ENCODE measurements at regions not wholly inside any gene's neighbourhood (a gene's known extent, or its start where the extent isn't known, plus 50 kb on each side); places are given as distances from the start of the nearest gene placed in this dataset.

DNA sequence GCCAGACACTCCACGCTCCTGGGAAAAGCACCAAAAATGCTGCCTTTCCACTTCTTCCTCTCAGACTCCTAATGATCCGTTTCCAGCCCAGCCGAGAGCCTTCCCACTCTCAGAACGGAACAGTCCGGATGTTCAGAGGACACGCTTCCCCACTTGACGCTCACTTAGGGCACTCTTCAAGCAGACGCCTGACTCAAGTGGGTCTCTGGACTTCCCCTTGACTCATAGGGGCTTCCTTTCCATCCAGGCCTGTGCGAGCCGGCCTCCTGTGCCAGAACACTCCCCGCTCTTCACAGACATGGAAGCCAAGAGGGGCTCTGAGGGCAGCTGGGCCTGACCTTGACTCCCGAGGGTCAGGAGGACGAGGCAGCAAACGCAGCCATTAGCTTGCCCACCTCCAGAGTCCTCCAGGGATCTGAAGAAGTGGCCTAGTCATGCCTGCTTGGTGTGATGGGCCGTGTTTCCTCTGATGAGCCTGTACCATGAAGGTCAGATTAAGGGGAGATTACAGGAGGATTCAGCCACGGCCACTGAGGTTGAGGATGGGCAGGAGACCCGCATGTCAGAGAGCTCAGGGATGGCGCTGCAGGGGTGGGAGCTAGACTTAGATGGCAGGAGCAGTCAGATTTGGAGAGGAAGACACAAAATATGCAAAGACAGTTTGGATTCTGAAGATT, 114.7 kb upstream of the TLE3 start:
- no peak overlapping the region for H3K27ac Mint-ChIP-seq
- no peaks in the 10 kb centered on the region for H3K36me3 Mint-ChIP-seq (ENCODE audit: low read depth)
- no peak for DNase-seq (ENCODE audit: low spot score)
- H3K4me3 Mint-ChIP-seq (ENCODE audit: low read depth): no peak overlapping the region
- intact Hi-C loops (cut with micrococcal nuclease): no loop called here
- no peaks in the 10 kb centered on the region for H3K9me3 Mint-ChIP-seq
- H3K4me1 Mint-ChIP-seq (ENCODE audit: low read depth): no peaks in the 10 kb centered on the region
- peaks cover 9% of the 10 kb centered on the region for H3K27me3 Mint-ChIP-seq (ENCODE audit: low read depth)

DNA sequence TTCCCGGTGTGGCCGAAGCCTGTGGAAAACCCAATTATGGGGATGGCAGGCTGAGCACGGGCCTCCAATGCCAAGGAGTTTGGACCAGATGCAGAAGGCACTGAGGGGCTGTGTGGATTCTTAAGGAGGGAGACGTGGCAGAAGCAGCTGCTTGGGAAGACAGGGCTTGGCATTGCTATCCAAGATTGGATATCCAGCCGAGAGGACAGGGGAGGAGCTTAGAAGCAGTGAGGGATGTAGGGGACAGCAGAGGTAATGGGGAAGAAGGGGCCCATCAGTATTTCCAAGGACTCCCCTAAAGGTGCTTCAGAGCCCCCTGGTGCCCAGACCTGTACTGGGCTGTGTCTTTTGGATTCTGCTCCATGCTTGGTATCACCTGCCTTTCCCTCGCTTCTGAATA, 112.8 kb upstream of the TLE3 start:
- no peak overlapping the region for H3K4me3 Mint-ChIP-seq (ENCODE audit: low read depth)
- H3K27ac Mint-ChIP-seq: no peak overlapping the region
- H3K27me3 Mint-ChIP-seq (ENCODE audit: low read depth): peaks cover 13% of the 10 kb centered on the region
- H3K36me3 Mint-ChIP-seq (ENCODE audit: low read depth): no peaks in the 10 kb centered on the region
- intact Hi-C loops (cut with micrococcal nuclease): no loop called here
- H3K9me3 Mint-ChIP-seq: no peaks in the 10 kb centered on the region
- no peaks in the 10 kb centered on the region for H3K4me1 Mint-ChIP-seq (ENCODE audit: low read depth)
- no peak for DNase-seq (ENCODE audit: low spot score)

DNA sequence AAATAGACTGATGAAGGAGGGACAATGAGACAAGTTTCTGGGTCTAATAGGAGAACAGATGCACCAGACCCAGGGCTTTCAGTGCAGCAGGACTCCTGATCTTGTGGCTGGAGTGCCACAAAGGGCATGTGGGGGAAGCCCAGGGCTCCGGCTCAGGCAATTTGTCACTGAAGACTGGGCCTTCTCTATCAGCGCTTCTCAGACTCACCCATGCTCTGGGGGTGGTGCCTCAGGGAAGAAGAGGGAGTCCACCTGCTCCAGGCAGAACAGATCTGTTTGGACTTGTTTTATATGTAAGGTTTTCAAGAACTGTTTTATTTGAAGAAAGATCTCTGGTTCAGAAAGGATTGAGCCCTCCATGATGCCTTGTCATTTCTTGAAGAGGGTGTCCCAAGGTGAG, 112.4 kb upstream of the TLE3 start:
- no peaks in the 10 kb centered on the region for H3K36me3 Mint-ChIP-seq (ENCODE audit: low read depth)
- no peak for DNase-seq (ENCODE audit: low spot score)
- peaks cover 13% of the 10 kb centered on the region for H3K27me3 Mint-ChIP-seq (ENCODE audit: low read depth)
- no peaks in the 10 kb centered on the region for H3K9me3 Mint-ChIP-seq
- no peak overlapping the region for H3K4me3 Mint-ChIP-seq (ENCODE audit: low read depth)
- no peak overlapping the region for H3K27ac Mint-ChIP-seq
- H3K4me1 Mint-ChIP-seq (ENCODE audit: low read depth): no peaks in the 10 kb centered on the region
- intact Hi-C loops (cut with micrococcal nuclease): no loop called here

DNA sequence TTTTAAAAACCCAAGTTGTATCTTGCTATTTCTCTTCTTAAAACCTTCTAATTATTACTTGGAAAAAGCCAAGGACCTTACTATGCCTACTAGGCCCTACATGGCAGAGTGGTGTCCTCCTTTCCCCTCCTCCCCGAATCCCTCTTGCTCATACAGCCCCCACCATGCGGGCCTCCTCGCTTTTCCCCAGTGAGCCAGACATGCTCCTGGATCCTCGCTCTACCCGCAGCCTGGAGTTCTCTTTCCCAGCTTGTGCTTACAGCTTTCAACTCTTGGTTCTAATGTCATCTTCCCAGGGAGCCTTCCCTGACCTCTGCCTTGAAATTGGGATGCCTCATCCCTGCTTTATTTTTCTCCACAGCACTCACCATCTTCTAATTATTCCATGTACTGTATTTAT, 111.8 kb upstream of the TLE3 start:
- Mint-ChIP-seq H3K27ac (no peak overlapping the region), H3K27me3 (ENCODE audit: low read depth) (peaks cover 18% of the 10 kb centered on the region), H3K4me1 (ENCODE audit: low read depth) (no peaks in the 10 kb centered on the region), H3K36me3 (ENCODE audit: low read depth) (no peaks in the 10 kb centered on the region), H3K9me3 (no peaks in the 10 kb centered on the region), H3K4me3 (ENCODE audit: low read depth) (no peak overlapping the region)
- DNase-seq (ENCODE audit: low spot score): no peak
- intact Hi-C loops (cut with micrococcal nuclease): no loop called here

- Mint-ChIP-seq H3K9me3 (no peaks in the 10 kb centered on the region), H3K36me3 (ENCODE audit: low read depth) (no peaks in the 10 kb centered on the region), H3K4me1 (ENCODE audit: low read depth) (no peaks in the 10 kb centered on the region), H3K27me3 (ENCODE audit: low read depth) (peaks cover 23% of the 10 kb centered on the region), H3K4me3 (ENCODE audit: low read depth) (no peak overlapping the region), H3K27ac (no peak overlapping the region)
- intact Hi-C loops (cut with micrococcal nuclease): no loop called here
- no peak for DNase-seq (ENCODE audit: low spot score)
Observed at GRCh38 chr15:70208332-70208731, 110.6 kb upstream of the TLE3 start.

DNA sequence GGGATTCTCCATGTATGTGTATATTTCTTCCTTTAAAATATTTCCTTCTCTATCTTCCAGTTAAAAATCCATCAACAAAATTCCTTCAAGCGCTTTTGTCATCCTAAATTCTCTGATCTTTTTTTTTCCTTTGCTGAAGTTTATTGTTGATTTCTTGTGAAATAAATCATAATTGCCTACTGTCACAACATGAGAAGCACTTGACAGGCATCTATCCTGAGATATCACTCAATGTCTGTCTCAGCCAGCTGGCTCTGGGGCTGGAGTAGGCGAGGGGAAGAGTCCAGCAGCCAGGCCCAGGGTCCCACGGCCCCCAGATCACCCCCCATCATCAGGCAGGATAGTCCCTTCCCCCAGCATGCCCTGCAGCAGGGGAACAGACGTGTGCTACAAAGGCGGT, 109.0 kb upstream of the TLE3 start:
- intact Hi-C loops (cut with micrococcal nuclease): no loop called here
- H3K4me3 Mint-ChIP-seq (ENCODE audit: low read depth): no peak overlapping the region
- H3K9me3 Mint-ChIP-seq: no peaks in the 10 kb centered on the region
- H3K4me1 Mint-ChIP-seq (ENCODE audit: low read depth): no peaks in the 10 kb centered on the region
- no peak overlapping the region for H3K27ac Mint-ChIP-seq
- DNase-seq (ENCODE audit: low spot score): no peak
- peaks cover 27% of the 10 kb centered on the region for H3K27me3 Mint-ChIP-seq (ENCODE audit: low read depth)
- H3K36me3 Mint-ChIP-seq (ENCODE audit: low read depth): no peaks in the 10 kb centered on the region

DNA sequence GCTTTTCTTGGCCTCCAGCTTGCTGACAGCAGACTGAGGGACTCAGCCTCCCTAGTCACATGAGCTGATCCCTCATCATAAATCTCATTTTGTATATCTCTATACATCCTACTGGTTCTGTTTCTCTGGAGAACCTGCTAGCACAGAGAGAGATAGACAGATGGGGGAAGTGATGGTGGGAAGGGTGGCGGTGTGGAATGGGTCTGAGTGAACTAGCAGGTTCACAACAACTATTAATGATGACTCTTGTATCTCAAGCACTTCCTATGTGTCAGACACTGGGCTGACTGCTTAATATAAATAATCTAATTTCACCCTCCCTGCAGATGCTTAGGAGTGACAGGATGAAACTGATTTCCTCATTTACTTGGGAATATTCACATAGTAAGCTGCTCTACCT, 106.9 kb upstream of the TLE3 start:
- Mint-ChIP-seq H3K27me3 (ENCODE audit: low read depth) (peaks cover 23% of the 10 kb centered on the region), H3K9me3 (no peaks in the 10 kb centered on the region), H3K4me1 (ENCODE audit: low read depth) (no peaks in the 10 kb centered on the region), H3K4me3 (ENCODE audit: low read depth) (no peak overlapping the region), H3K27ac (no peak overlapping the region), H3K36me3 (ENCODE audit: low read depth) (no peaks in the 10 kb centered on the region)
- no peak for DNase-seq (ENCODE audit: low spot score)
- intact Hi-C loops (cut with micrococcal nuclease): no loop called here

- no peak overlapping the region for H3K4me3 Mint-ChIP-seq (ENCODE audit: low read depth)
- H3K4me1 Mint-ChIP-seq (ENCODE audit: low read depth): no peaks in the 10 kb centered on the region
- intact Hi-C loops (cut with micrococcal nuclease): no loop called here
Observed at GRCh38 chr15:70203981-70204560, 106.4 kb upstream of the TLE3 start.

GRCh38 chr15:70202756-70203155, 105.0 kb upstream of the TLE3 start:
- Mint-ChIP-seq H3K27me3 (ENCODE audit: low read depth) (peaks cover 24% of the 10 kb centered on the region), H3K27ac (no peak overlapping the region), H3K4me1 (ENCODE audit: low read depth) (no peaks in the 10 kb centered on the region), H3K36me3 (ENCODE audit: low read depth) (no peaks in the 10 kb centered on the region), H3K9me3 (no peaks in the 10 kb centered on the region), H3K4me3 (ENCODE audit: low read depth) (no peak overlapping the region)
- intact Hi-C loops (cut with micrococcal nuclease): no loop called here
- no peak for DNase-seq (ENCODE audit: low spot score)

More at GRCh38 chr15:70203981-70204560, 106.4 kb upstream of the TLE3 start:
- DNase-seq (ENCODE audit: low spot score): no peak
- Mint-ChIP-seq H3K27ac (no peak overlapping the region), H3K27me3 (ENCODE audit: low read depth) (peaks cover 22% of the 10 kb centered on the region), H3K9me3 (no peaks in the 10 kb centered on the region), H3K36me3 (ENCODE audit: low read depth) (no peaks in the 10 kb centered on the region)

- no peak for DNase-seq (ENCODE audit: low spot score)
- Mint-ChIP-seq H3K27me3 (ENCODE audit: low read depth) (peaks cover 22% of the 10 kb centered on the region), H3K9me3 (no peaks in the 10 kb centered on the region), H3K4me3 (ENCODE audit: low read depth) (no peak overlapping the region), H3K27ac (no peak overlapping the region), H3K4me1 (ENCODE audit: low read depth) (no peaks in the 10 kb centered on the region), H3K36me3 (ENCODE audit: low read depth) (no peaks in the 10 kb centered on the region)
- intact Hi-C loops (cut with micrococcal nuclease): no loop called here
Observed at GRCh38 chr15:70201425-70201775, 103.7 kb upstream of the TLE3 start.

DNA sequence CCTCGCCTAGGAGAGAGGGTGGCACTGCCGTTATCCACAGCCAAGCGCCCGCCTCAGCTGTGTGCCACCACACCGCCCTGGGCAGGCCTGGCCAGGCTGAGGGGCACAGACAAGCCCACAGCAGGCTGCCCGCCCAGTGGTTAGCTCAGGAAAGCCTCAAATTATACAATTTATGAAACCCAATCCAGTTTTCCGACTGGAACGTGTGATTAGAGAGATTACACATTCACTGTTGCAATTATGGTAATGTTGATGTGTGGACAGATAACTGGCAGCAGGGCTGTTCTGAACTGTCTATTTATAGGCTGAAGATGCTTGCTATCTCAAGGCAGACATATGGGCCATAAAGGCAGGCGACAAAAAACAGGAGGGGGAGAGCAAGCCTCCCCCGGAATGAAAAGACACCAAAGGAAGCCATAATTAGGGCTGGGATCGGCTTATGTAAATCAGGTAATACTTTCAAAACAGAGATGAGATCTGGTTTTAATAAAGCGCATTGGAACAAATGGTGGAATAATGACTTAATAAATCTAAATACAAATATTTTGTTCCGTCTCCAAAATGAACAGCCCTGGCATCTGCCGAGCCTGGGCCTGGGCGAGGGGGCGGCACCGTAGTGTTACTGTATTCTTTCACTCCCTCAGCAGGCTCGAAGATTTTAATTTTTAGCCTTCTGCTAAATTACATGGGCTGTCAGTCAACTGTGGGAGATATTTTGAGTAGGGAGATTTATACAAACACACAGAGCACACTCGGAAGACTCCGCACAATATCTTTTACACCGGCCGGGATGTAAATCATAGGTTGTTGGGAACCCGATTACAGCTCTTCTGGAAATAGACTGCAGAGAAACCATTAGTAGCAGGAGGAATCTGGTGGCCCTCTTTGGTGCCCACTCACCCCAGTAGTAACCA, 103.1 kb upstream of the TLE3 start:
- no peaks in the 10 kb centered on the region for H3K9me3 Mint-ChIP-seq
- no peaks in the 10 kb centered on the region for H3K36me3 Mint-ChIP-seq (ENCODE audit: low read depth)
- H3K4me3 Mint-ChIP-seq (ENCODE audit: low read depth): no peak overlapping the region
- H3K27me3 Mint-ChIP-seq (ENCODE audit: low read depth): peaks cover 16% of the 10 kb centered on the region
- no peak overlapping the region for H3K27ac Mint-ChIP-seq
- intact Hi-C loops (cut with micrococcal nuclease): no loop called here
- DNase-seq (ENCODE audit: low spot score): no peak
- H3K4me1 Mint-ChIP-seq (ENCODE audit: low read depth): no peaks in the 10 kb centered on the region

- H3K27me3 Mint-ChIP-seq (ENCODE audit: low read depth): peaks cover 13% of the 10 kb centered on the region
Observed at GRCh38 chr15:70199540-70200410, 102.1 kb upstream of the TLE3 start.

More at GRCh38 chr15:70199540-70200410, 102.1 kb upstream of the TLE3 start:
- H3K4me1 Mint-ChIP-seq (ENCODE audit: low read depth): no peaks in the 10 kb centered on the region
- no peak overlapping the region for H3K4me3 Mint-ChIP-seq (ENCODE audit: low read depth)
- intact Hi-C loops (cut with micrococcal nuclease): no loop called here
- DNase-seq (ENCODE audit: low spot score): no peak
- no peaks in the 10 kb centered on the region for H3K9me3 Mint-ChIP-seq
- no peaks in the 10 kb centered on the region for H3K36me3 Mint-ChIP-seq (ENCODE audit: low read depth)
- no peak overlapping the region for H3K27ac Mint-ChIP-seq

All from activated T-helper 2 cell treated with anti-CD3 and anti-CD28 coated beads, Interferon-gamma antibody, Interleukin-2, Interleukin-4, amounts not matched to agents 10 μg/mL and 5 μg/mL and 100 μg/mL, durations not matched to agents 14 hours and 24 hours and 36 hours (primary cell).